ENCODE measurements at regions not wholly inside any gene's neighbourhood (a gene's known extent, or its start where the extent isn't known, plus 50 kb on each side); places are given as distances from the start of the nearest gene placed in this dataset.

- TF ChIP-seq CTCF (IDR thresholded peaks at IDR 0.05) (no peak), POLR2A (IDR thresholded peaks at IDR 0.05) (no peak)
These were observed 126.9 kb upstream of the DUSP10 start for GRCh38 chr1:221868593-221869303.
